ENCODE measurements at regions not wholly inside any gene's neighbourhood (a gene's known extent, or its start where the extent isn't known, plus 50 kb on each side); places are given as distances from the start of the nearest gene placed in this dataset.

DNA sequence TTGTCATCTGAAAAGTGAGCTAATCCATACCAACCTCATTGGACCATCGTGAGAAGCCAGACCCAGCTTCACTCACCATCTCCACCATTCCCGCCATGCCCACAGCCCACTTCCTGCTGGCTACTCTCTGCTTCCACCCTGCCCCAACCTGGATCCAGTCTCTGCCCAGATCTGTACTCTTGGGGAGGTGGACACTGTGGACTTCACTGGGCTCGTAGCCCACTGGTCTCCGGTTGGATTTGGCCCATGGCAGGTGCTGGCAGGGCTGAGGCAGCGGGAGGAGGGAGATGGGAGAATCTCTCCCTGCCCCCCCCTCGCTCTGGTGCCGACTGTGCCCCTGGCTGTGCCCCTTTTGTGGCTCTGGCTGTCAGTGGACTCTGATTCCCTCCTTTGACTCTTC, 193.8 kb downstream of the ABHD5 start:
- intact Hi-C loops (cut with DNase I) = no loop called here
- no peak for DNase-seq

DNA sequence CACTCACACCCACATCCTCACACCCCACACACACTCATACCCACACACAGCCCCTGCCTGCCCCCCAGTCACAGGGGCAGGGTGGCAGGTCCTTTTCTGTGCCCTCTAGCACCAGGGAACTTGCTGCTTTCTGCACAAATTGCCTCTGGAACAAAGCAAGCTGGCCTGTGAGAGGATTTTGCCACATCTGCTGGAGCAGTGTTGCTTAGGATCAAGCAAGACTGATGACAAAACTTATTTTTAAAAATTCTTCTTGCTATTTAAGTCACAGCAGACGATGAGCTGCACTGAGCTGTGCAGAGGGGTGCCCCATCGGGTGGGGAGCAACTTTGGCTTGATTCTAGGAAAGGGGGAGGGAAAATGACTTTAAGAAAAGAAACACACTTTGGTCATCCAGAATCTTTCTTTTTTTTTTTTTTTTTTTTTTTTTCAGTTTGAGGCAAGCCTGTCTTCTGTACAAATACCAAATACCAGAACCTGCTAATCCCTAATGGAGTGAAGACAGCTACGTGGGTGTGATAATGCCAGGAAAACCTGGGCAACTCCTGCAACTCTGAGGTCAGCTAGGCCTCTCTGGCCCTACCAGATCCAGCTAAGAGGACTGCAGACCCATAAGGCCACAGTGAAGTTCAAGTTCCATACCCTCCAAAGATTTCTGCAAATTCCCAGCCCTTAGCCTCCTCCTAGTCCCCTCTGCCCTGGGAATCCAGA, 195.3 kb downstream of the ABHD5 start:
- peak in 2 of 10 donors; percentile 15 to 82 for DNase-seq
- intact Hi-C loops (cut with DNase I) = no loop called here

DNA sequence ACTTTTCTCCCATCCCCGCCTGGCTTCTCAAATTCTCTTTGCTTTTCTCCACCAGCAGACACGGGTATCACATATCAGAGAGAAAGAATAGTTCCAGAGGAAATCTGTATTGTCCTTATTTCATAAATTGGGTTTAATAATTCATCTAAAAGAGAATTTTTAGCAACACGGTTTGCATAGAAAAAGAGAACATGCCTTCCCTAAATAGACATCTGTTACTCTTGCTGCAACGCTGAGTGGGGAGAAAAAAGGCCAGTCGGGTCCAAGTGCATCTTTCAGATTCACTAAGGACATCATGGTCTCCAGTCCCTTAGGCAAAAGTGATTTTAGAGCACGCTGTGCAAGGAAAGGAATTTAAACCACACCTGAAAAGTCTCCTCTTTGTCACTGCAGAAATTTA, 201.3 kb downstream of the ABHD5 start:
- intact Hi-C loops (cut with DNase I) = no loop called here
- no peak for DNase-seq

DNA sequence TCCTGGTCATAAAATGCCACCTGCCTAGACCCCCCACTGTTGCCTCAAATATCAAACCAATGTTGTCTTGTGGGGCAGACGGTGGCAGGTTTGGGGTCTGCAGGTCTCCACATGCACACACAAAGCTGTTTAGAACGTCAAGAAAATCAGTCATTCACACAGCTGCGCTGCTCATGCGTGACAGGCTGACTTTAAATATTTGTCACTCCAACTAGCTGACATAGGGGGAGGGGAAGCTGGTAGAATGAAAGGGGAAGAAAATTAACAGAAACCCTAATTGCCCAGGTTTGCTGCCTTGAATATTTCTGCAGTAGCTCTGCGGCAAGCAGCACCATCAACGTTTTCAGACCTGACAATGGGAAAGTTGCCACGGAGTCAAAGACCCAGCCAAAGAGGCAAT, 201.8 kb downstream of the ABHD5 start:
- intact Hi-C loops (cut with DNase I) = no loop called here
- no peak for DNase-seq

DNA sequence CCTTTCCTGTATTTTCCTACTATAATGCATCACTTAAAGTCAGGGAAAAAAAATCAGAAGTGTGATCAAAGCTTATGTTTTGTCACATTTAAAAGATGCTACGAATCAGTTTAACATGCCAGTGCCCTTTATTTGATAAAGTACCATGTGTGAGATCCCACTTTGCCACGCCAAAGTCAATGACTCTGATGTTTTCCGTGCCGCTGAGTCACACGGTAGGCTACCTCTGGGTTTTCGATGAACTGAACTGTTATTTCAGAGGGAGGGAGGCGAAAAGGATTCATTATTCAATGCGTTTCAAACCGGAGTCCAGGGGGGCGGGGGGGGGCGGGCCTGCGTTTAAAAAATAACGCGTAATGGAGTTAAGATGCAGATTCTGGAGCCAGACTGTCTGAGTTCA, 203.0 kb downstream of the ABHD5 start:
- intact Hi-C loops (cut with DNase I) = no loop called here
- DNase-seq = no peak

DNA sequence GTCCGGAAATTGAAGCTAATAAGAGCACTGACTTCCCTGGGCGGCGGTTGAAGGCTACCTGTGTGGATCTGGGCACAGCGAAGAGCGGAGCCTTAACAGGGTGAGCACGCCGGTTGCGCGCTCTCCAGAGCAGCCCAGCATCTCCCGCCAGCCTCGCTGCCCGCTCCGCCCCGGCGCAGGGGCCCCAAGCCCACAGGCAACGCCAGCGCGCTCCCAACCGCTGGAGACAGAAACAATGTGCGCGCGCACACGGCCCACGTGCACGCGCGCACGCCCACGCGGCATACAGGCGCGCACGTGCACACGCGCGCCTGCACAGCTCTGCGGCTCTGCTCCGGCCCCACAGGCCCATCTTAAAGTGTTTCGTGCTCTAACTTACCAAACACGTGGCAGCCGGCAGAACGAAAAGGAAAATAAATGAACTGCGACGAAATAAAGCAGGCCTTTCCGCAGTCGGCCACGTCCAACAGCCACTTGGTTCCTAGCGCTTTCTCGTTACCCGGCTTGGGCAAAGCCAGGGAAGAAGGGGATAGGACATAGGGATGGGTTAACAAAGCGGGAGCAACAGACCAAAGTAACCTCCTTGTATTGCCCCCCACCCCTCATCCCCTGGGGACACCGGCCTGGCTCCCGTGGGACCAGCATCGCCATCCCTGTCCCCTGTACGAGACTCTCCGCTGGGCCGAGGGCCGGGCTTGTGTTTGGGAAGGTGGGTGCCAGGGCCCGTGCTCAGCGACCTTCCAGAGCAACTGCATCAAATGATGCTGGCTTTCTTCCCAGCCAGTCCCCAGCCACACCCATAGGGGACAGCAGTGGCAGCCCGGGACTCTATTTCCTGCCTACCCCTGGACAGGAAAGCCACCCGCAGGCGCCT, 203.7 kb downstream of the ABHD5 start:
- peak in 9 of 10 donors; percentile 33 to 91 (median 57) for DNase-seq
- intact Hi-C loops (cut with DNase I) = no loop called here

DNA sequence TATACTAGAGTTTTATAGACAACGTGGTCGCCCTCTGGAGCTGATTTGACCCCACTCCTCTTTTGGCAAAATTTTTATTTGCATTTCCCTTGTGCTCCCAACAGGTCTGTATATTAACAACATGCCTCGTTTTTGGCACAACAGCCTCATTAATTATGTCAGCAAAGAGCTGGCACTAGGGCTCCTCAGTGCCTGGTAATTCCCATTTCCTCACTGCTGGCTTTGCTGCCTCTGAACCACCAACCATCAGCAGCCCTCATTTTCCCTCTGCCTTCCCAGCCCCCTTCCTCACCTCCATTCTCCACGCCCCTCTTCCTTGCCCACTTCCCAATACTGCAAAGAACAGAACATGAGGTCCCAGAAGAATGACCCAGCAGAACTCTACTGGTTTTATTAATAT, 204.8 kb downstream of the ABHD5 start:
- intact Hi-C loops (cut with DNase I) = no loop called here
- no peak for DNase-seq

DNA sequence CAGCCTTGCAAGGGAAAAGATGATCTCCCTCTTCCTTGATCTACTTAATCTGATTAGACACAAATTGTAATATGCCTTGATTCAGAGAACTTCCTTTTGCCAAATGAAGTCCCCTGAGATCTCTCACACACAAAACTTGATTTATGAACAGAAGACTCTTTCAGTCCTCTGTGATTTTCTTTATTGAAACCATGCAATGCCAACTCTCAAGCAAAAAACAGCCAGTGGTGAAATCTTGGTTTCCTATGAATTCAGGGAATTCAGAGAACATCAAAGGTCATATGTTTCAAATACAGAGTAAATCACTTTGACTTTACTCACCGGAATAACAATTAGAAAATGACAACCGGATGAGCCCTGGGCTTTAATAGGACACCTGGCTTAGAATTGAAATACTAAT, 211.7 kb downstream of the ABHD5 start:
- DNase-seq = no peak
- intact Hi-C loops (cut with DNase I) = no loop called here

DNA sequence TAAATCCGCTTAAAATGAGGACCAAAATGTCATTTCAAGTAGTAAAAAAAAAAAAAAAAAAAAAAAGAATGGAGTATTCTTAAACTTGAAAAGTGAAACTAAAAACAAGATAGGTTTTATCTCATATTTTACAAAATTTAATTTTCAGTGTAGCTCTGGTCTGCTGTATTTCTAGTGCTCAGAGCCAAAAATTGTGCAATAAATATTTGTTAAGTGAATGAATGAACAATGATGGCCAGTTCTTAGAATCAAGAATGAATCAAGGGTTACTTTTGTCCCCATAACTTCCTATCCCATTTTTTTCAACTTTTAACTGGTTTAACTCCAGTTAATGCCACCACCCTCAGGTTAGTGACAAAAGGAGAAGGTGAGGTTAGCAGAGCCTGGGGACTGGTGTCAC, 214.4 kb downstream of the ABHD5 start:
- intact Hi-C loops (cut with DNase I) = no loop called here
- DNase-seq = no peak

DNA sequence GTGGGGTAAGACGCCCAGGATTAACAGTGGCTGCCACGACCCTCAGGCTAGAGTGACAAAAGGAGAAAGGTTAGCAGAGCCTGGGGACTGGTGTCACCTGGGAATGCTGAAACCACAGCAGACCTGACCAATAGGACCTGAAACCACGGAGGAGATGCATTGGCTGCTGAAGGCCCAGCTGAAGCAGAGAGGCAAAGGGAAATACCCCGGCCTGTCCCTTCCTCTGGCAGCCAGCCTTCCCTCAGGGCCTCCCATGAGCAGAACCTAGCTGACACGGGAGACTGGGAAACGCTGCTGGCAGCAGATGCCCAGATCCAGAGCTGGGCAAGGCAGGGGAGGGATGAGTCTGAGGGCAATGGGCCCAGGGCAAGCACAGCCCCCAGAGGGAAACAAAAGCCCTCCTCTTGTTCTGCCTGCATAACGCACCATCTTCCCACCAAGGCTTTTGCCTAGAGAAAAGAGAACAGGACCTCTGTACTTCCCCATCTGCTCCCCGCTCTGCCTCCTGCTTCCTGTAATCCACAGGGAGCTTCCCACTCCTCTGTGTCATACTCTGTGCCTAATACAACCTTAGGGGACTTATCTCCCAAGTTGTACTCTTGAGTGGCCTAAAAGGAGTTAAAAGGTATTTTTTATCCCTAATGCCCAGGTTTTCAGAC, 216.2 kb downstream of the ABHD5 start:
- intact Hi-C loops (cut with DNase I) = no loop called here
- no peak for DNase-seq

DNA sequence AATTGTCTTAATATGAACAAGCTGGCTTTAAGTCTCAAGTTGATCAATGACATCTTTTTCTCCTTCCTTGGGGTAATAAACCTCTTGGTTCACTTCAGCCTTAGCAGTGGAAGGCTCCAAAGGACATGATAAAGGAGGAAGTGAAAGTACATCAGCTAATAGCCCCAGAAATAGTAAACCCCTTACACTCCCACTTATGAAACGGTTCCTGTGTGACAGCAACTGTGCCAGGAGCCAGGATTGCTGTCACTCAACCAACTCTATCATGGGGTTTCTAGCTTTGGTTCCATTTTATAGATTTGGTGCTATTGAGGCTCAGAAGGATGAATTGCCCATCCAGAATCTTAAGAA, 216.7 kb downstream of the ABHD5 start:
- DNase-seq = no peak
- intact Hi-C loops (cut with DNase I) = no loop called here

DNA sequence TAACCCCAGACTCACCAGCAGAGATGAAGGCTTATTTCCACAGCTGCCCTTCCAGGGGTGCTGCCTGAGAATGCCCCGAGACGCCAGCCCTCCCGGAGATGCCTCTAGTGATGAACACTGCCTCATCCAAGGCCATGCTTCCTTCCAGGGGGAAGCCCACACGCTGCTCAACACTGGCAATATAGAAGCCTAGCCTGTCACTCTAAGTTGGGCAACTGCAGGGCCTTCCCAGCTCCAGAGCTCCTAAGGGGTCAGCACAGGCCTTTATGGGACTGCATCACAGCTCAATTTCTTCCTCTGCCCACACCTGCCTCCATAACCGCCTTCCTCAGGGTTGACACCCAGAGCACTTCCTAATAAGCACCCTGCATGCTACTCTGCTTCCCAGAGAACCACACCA, 217.7 kb downstream of the ABHD5 start:
- DNase-seq = no peak
- intact Hi-C loops (cut with DNase I) = no loop called here

DNA sequence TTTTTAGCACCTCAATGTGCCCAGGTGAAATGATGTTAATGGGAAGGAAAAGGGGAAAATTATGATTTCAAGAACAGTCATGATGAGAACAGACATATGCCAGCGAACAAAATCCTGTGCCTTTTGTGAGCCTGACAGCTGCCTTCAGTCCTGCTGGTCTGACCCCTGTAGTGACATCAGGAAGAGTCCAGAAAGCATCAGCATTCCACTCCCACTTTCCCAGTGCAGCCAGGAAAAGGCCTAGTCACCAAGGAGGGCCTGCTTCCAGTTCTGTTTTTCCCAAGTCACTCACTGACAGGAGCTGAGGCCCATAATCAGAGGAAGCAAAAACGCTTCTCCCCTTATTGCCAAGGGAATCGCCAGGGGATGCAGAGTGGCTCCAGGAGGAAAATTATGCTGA, 218.4 kb downstream of the ABHD5 start:
- no peak for DNase-seq

DNA sequence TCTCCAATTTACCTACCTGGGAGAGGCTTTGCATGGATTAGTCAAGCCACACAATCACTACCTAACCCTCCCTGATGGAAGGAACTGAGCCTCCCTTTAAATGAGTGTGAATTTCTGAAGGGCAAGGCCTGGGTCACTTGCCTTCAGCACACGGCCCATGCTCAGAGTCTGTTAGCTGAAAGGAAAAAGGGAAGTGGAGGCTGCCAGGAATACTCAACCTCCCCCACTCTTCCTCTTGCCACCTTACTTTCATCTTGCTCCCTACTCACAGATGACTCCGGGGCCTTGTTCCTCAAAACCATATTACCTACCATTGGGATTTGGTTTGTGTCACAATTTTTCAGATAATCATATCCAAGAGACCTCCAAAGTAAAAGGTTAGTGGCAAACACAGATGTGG, 220.0 kb downstream of the ABHD5 start:
- intact Hi-C loops (cut with DNase I) = no loop called here
- DNase-seq = no peak

More for the DNA sequence above, 218.4 kb downstream of the ABHD5 start:
- intact Hi-C loops (cut with DNase I) = no loop called here

DNA sequence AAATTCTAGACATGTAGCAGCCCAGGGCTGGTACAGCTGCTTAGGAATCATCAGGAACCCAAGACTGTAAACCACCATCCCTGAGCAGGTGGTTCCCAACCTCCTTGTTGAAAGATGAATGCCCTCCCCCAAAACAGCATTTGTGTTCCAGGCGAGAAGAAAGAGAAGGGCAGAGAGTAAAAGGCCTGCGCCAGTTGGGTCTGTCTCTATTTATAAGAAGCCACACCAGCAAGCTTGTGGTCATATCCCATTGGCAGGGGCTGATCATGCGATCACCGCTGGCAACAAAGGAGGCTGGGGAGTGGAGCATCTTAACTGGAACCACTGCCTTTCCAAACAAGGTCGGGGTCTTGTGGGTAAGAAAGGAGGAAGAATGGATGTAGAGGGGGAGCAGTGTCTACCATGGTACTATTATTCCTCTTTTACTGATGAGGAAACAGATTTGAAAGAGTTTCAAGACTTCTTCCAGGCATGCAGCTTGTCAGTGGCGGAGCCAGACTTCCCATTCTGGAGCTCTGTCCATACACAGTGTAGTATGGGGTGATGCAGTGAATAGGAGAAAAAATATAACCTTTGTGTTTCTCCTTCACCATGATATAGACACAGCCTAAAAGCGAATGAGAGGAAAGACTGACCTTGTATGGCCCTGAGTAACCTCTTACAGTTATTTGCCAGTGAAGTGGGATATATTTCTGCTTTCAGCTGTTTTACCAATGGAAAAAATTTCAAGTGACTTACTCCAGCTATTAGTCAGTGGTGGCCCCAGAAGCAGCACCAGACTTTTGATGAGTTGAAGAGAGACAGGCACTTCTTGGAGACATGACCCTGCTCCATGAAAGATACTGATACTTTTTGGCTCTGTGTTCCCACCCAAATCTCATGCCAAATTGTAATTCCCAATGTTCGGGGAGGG, 222.6 kb downstream of the ABHD5 start:
- intact Hi-C loops (cut with DNase I) = no loop called here
- no peak for DNase-seq

DNA sequence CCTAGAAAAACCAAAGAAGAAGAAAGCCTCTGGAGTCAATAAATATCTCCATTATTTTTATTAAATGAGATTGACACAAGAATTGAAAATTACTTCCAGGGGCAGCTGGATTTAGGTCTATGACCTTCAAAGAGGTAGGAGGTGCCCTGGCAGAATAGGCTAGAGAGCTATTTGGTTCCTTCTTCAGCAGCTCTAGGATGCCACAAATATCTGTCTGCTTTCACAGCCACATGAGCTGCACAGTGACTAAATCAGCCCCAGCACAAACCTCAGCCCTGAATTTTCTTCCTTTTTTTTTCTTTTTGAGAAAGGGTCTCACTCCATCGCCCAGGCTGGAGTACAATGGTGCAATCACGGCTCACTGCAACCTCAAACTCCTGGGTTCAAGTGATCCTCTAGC, 223.5 kb downstream of the ABHD5 start:
- intact Hi-C loops (cut with DNase I) = no loop called here
- DNase-seq = no peak

DNA sequence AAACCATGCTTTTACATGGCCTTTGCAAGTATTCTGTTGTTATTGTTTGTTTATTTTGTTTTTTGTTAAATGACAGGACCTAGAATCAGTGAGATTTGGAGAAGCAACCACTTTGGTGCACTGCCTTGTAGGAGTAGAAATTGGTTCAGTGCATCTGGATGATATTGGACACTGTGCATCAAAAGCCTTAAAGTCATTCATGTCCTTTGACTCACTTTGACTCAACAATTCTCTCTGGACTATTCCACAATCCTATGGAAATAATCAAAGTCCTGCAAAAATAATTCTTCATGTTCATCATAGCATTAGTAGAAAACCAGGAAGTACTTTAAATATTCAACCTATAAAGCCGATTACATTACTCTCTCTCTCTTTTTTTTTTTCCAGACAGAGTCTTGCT, 224.8 kb downstream of the ABHD5 start:
- intact Hi-C loops (cut with DNase I) = no loop called here
- no peak for DNase-seq

DNA sequence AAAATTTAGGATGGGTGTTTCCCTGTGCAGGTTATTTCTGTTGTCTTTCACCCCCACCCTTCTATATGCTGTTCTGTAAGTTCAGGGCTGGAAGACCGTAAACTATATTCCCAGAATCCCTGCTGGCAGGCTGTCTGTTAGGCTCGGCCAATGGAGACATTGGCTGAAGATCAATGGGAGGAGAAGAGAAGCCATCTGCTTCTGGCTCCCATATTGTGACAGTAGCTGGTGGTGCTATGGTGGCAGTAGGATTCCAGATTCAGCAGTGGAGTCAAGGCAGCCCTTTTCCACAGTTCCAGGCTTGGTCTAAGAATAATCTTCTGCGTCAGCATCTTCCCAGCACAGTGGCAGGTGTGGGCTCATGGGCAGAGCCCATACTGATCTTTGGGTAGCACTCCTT, 226.6 kb downstream of the ABHD5 start:
- intact Hi-C loops (cut with DNase I) = no loop called here
- DNase-seq = no peak

DNA sequence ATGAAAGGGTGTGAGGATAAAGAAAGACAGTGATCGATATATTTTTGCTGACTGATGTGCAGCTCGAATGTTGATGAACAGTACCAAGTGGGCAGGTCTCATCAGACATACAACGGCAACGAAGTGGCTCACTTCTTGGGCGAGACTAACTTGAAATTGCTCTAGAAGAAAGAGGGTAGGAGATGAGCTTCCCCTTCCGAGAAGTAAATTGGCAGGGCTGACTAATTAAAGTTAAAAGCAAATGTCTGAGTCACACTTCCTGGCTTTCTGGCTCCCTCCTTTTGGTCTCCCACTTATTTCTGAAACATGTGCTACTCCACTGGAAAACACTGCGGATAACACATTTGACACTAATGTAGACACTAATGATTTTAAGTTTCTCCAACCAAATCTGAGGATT, 228.3 kb downstream of the ABHD5 start:
- intact Hi-C loops (cut with DNase I) = no loop called here
- DNase-seq = no peak

DNA sequence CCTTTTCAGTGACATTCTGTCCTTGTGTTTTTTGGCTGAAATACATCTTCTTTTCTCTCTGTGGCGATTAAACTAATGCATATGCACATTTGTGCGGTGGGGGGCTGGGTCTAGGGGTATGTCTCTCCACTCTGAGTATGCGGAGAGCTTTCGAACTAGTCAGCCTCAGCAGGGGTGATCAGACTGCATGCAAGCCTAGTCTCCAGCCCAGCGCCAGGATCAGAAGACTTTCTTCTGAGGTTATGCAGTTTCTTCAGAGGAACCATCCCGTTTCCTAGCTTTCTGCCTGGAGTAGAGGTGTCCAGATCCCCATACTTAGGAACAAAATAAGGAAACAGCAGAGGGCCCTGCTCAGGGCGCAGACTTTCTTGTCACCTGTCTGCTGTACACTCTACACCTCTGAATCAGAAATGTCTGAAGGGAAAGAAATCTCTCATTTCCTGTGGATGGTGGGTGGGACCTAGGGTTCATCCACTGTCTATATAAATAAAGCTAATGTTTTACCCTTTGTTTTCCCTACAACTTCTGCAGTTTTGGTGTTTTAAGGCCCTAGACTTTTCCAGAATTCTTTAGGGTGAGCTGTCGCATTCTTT, 230.4 kb downstream of the ABHD5 start:
- DNase-seq = no peak
- intact Hi-C loops (cut with DNase I) = no loop called here
